ENCODE measurements at regions not wholly inside any gene's neighbourhood (a gene's known extent, or its start where the extent isn't known, plus 50 kb on each side); places are given as distances from the start of the nearest gene placed in this dataset.

DNA sequence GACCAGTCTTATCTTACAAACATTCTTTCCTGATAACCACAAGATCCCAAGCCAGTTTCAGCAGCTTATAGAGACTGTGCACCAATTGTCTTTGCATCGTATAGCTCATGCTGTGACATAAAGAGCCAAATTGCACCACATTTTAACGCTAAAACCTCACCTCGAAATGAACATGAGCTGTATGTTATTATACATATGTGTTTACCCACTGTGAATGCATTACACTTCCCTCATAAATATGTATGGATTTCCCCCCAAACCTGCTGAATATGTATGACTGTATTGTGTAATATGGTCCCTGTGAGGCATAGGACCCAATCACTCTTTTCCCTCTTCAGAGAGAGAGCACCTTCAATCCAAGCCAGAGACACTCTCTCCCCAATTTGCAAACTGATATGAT, 692.4 kb downstream of the NLGN4X start:
- H3K27ac ChIP-seq (ENCODE audit: low read depth, low read length) = no peak overlapping the region
- H3K4me1 ChIP-seq (ENCODE audit: insufficient read depth, low read length) = no peaks in the 10 kb centered on the region
- no peaks in the 10 kb centered on the region for H3K9me3 ChIP-seq (ENCODE audit: low read length)
- no peak overlapping the region for H3K4me3 ChIP-seq (ENCODE audit: low read depth in 1 of 2, low read length in 2 of 2)
- H3K27me3 ChIP-seq (ENCODE audit: control insufficient read depth in 1 of 2, insufficient read depth in 2 of 2, low read length in 2 of 2) = no peaks in the 10 kb centered on the region
- H3K9ac ChIP-seq (ENCODE audit: low read length) = no peak overlapping the region
- no peaks in the 10 kb centered on the region for H3K36me3 ChIP-seq (ENCODE audit: insufficient read depth, low read length)

DNA sequence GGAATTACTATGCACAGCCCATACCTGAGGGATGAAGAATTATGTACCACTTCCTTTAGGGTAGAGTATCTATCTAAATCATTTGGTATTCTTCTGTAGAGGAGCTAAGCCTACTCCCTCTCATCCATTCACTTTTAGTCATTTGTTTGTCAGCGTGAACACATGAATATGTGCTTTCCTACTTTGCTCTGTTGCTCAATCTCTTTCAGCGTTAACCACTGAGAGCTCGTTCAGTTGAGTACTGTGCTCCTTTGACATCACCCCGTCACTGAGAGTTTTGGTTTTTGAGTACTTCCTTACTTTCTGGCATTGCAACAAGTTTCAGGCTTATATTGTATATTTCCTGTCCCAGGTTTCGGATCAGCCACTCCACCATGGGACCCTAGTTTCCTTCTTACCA, 700.6 kb downstream of the NLGN4X start:
- Histone ChIP-seq H3K27me3 (ENCODE audit: control insufficient read depth in 1 of 2, insufficient read depth in 2 of 2, low read length in 2 of 2) (no peaks in the 10 kb centered on the region), H3K4me1 (ENCODE audit: insufficient read depth, low read length) (no peaks in the 10 kb centered on the region), H3K9me3 (ENCODE audit: low read length) (no peaks in the 10 kb centered on the region), H3K9ac (ENCODE audit: low read length) (no peak overlapping the region), H3K36me3 (ENCODE audit: insufficient read depth, low read length) (no peaks in the 10 kb centered on the region), H3K27ac (ENCODE audit: low read depth, low read length) (no peak overlapping the region), H3K4me3 (ENCODE audit: low read depth in 1 of 2, low read length in 2 of 2) (no peak overlapping the region)

DNA sequence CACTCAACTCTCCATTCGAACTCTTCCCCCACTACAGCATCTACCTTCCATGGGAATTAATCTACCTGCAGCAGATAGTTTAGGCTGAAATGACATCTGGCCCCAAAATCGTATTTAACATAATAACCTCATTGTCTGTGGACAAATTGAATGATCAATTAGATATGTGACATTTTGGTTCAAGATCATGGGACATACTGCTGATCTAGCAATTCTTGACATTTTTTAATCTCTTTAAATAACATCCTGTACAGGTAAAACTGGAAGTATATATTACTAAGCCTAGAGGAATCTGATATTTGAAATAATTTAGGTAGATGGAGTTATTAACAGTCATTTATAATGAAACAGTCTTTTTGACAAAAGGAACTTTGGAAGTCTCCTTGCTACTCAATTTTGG, 702.5 kb downstream of the NLGN4X start:
- Histone ChIP-seq H3K36me3 (ENCODE audit: insufficient read depth, low read length) (no peaks in the 10 kb centered on the region), H3K9ac (ENCODE audit: low read length) (no peak overlapping the region), H3K27ac (ENCODE audit: low read depth, low read length) (no peak overlapping the region), H3K4me1 (ENCODE audit: insufficient read depth, low read length) (no peaks in the 10 kb centered on the region), H3K27me3 (ENCODE audit: control insufficient read depth in 1 of 2, insufficient read depth in 2 of 2, low read length in 2 of 2) (no peaks in the 10 kb centered on the region), H3K9me3 (ENCODE audit: low read length) (no peaks in the 10 kb centered on the region), H3K4me3 (ENCODE audit: low read depth in 1 of 2, low read length in 2 of 2) (no peak overlapping the region)

DNA sequence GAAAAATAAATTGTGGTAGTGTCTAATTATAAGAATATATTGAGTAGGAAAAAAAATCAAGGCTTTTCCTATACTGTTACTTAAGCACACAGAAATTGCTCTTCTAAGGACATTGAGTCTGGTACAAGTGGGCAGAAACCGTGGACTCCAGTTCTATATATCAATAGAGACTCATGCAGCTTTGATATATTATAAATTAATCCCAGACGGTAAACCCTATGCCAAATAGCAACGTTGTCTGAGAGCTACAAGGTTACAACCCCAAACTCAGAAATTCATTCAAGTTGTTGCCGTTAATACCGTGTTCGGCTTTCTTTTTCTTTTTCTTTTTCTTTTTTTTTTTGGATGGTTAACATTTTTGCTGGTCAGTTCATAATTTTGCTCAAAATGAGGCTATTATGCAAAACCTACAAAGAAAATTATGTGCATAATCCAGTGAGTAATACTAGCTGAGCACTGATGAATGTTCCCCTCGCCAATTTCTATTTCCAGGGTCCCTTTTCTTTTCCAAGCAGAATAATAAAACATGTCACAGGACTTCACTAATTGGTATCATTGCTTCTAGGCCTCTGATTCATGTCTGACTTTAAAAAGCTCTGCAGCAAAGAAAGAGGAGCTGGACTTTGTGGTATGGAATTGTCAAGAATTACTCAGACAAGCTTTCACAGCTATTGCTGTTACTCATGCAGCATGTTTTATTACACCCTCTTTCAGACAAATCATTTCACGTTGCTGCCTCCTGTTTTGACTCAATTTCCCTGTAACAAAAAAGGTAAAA, 737.7 kb downstream of the NLGN4X start:
- Histone ChIP-seq H3K36me3 (ENCODE audit: insufficient read depth, low read length) (no peaks in the 10 kb centered on the region), H3K9me3 (ENCODE audit: low read length) (no peaks in the 10 kb centered on the region), H3K27ac (ENCODE audit: low read depth, low read length) (no peak overlapping the region), H3K4me1 (ENCODE audit: insufficient read depth, low read length) (no peaks in the 10 kb centered on the region), H3K9ac (ENCODE audit: low read length) (no peak overlapping the region), H3K4me3 (ENCODE audit: low read depth in 1 of 2, low read length in 2 of 2) (no peak overlapping the region), H3K27me3 (ENCODE audit: control insufficient read depth in 1 of 2, insufficient read depth in 2 of 2, low read length in 2 of 2) (no peaks in the 10 kb centered on the region)

DNA sequence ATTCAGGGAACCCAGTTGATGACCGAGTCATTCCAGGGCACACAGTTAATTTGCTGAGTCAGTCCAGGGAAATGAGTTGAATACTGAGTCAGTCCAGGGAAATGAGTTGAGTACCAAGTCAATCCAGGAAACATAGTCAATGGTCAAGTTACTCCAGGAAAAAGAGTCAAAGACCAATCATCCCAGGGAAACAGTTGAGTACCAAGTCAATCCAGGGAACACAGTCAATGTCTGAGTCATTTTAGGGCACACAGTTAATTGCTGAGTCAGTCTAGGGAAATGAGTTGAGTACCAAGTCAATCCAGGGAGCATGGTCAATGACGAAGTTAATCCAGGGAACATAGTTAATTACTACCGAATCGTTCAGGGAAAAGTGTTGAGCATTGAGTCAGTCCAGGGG, 754.4 kb downstream of the NLGN4X start:
- no peaks in the 10 kb centered on the region for H3K36me3 ChIP-seq (ENCODE audit: insufficient read depth, low read length)
- H3K27ac ChIP-seq (ENCODE audit: low read depth, low read length) = no peak overlapping the region
- no peak overlapping the region for H3K4me3 ChIP-seq (ENCODE audit: low read depth in 1 of 2, low read length in 2 of 2)
- no peaks in the 10 kb centered on the region for H3K9me3 ChIP-seq (ENCODE audit: low read length)
- no peaks in the 10 kb centered on the region for H3K4me1 ChIP-seq (ENCODE audit: insufficient read depth, low read length)
- H3K9ac ChIP-seq (ENCODE audit: low read length) = no peak overlapping the region
- H3K27me3 ChIP-seq (ENCODE audit: control insufficient read depth in 1 of 2, insufficient read depth in 2 of 2, low read length in 2 of 2) = no peaks in the 10 kb centered on the region

DNA sequence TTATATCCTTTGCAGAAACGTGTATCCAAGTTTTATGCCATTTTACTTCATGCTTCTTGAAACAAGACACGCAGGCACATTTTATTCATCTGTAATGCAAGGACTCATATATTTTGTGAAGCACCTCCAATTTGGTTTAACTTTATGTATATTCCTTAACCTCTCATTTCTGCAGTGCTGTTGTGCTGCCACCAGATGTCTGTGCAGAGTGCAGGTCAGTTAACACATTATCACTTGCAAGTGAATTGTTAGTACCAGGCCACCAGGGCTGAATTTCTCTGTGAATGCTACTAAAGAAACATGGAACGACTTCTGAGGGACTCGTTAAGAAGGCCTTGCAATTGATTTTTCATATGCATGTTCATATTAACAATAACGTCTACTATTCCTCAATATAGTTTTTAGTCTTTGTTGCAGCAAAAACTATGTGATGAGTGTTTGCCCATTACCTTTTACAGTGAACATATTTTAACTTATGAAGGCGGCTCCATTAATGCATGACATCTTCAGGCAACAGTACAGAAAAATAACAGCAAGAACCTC, 770.3 kb downstream of the NLGN4X start:
- Histone ChIP-seq H3K27ac (ENCODE audit: low read depth, low read length) (no peak overlapping the region), H3K36me3 (ENCODE audit: insufficient read depth, low read length) (no peaks in the 10 kb centered on the region), H3K9ac (ENCODE audit: low read length) (no peak overlapping the region)

DNA sequence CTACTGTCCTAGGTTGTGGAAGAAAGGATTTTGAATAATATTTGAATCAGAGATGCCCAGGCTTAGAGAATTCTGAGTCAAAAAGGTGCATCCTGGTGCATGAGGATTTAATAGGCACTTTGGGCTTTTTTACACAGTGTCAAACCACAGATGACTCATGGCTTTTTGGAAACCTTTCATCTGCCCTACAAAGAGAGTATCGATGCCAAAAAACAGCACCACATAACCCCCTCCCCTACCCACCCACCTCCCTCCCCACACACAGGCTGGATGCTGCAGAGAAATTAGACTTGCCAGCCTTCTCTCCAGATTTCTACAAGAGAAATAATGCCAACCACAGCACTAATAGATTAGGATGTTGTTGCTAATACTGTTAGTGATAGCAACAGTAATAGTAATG, 779.3 kb downstream of the NLGN4X start:
- Histone ChIP-seq H3K27me3 (ENCODE audit: control insufficient read depth in 1 of 2, insufficient read depth in 2 of 2, low read length in 2 of 2) (no peaks in the 10 kb centered on the region), H3K9me3 (ENCODE audit: low read length) (no peaks in the 10 kb centered on the region), H3K9ac (ENCODE audit: low read length) (no peak overlapping the region), H3K27ac (ENCODE audit: low read depth, low read length) (no peak overlapping the region), H3K4me3 (ENCODE audit: low read depth in 1 of 2, low read length in 2 of 2) (no peak overlapping the region), H3K4me1 (ENCODE audit: insufficient read depth, low read length) (no peaks in the 10 kb centered on the region), H3K36me3 (ENCODE audit: insufficient read depth, low read length) (no peaks in the 10 kb centered on the region)

More for the DNA sequence above, 770.3 kb downstream of the NLGN4X start:
- no peaks in the 10 kb centered on the region for H3K4me1 ChIP-seq (ENCODE audit: insufficient read depth, low read length)
- H3K27me3 ChIP-seq (ENCODE audit: control insufficient read depth in 1 of 2, insufficient read depth in 2 of 2, low read length in 2 of 2) = no peaks in the 10 kb centered on the region
- no peak overlapping the region for H3K4me3 ChIP-seq (ENCODE audit: low read depth in 1 of 2, low read length in 2 of 2)
- H3K9me3 ChIP-seq (ENCODE audit: low read length) = no peaks in the 10 kb centered on the region

DNA sequence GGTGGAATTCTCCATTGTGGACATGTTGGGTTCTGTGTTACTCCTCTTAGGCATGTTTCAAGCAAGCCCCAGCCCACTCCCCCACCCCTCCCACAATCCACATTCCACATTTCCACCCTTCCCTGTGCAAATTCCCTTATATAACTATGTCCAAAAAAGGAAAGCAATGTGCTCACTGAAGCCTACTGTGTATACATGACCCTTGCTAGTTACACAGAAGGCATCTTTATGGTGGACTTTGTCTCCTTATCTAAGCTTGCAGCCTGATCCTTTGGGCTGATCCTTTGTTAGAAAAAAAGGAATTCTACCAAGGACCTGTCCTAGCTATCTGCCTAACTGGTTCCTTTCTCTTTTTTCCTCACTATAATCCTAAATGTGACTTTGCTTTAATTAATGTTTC, 796.8 kb downstream of the NLGN4X start:
- H3K27me3 ChIP-seq (ENCODE audit: control insufficient read depth in 1 of 2, insufficient read depth in 2 of 2, low read length in 2 of 2) = no peaks in the 10 kb centered on the region

DNA sequence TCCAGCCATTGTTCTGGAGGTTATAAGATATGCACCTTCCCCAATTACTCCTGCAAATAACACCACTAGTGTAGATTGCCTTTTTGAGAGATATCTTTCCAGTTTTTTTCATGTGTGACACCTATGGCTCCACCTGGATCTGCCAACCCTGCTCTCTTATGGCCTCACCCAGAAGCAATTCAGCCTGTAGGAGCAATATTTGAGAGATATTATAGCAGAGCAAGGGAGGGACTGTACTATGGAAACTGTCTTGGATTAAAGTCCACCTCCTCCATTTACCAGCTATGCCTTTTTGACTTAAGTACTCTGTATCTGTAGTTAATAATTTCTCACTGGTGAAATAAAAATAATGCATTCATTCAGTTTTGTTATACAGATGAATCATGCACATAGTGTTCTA, 803.5 kb downstream of the NLGN4X start:
- H3K4me3 ChIP-seq (ENCODE audit: low read depth in 1 of 2, low read length in 2 of 2) = no peak overlapping the region
- no peak overlapping the region for H3K9ac ChIP-seq (ENCODE audit: low read length)
- no peaks in the 10 kb centered on the region for H3K4me1 ChIP-seq (ENCODE audit: insufficient read depth, low read length)
- H3K9me3 ChIP-seq (ENCODE audit: low read length) = no peaks in the 10 kb centered on the region
- H3K27ac ChIP-seq (ENCODE audit: low read depth, low read length) = no peak overlapping the region
- no peaks in the 10 kb centered on the region for H3K36me3 ChIP-seq (ENCODE audit: insufficient read depth, low read length)
- H3K27me3 ChIP-seq (ENCODE audit: control insufficient read depth in 1 of 2, insufficient read depth in 2 of 2, low read length in 2 of 2) = no peaks in the 10 kb centered on the region

More for the DNA sequence above, 796.8 kb downstream of the NLGN4X start:
- Histone ChIP-seq H3K4me1 (ENCODE audit: insufficient read depth, low read length) (no peaks in the 10 kb centered on the region), H3K4me3 (ENCODE audit: low read depth in 1 of 2, low read length in 2 of 2) (no peak overlapping the region), H3K9ac (ENCODE audit: low read length) (no peak overlapping the region), H3K36me3 (ENCODE audit: insufficient read depth, low read length) (no peaks in the 10 kb centered on the region), H3K27ac (ENCODE audit: low read depth, low read length) (no peak overlapping the region), H3K9me3 (ENCODE audit: low read length) (no peaks in the 10 kb centered on the region)

DNA sequence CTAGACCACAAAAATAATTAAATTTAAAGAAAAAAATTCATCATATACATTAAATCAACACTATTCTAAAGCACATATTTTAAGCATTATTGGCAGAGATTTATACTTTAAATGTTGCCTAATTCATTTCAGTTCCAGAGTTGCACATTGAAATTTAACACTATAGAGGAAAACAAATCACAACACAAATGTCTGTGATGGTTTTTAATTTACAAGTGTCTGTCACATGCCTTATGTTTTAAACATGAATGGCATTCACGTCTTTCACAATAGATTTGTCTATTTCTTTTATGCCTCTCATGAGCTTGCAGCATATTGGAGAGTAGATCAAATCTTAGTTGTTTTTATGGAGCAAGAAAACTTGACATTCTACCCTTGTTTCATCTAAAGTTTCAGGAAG, 811.3 kb downstream of the NLGN4X start:
- Histone ChIP-seq H3K9ac (ENCODE audit: low read length) (no peak overlapping the region), H3K36me3 (ENCODE audit: insufficient read depth, low read length) (no peaks in the 10 kb centered on the region), H3K4me1 (ENCODE audit: insufficient read depth, low read length) (no peaks in the 10 kb centered on the region), H3K27me3 (ENCODE audit: control insufficient read depth in 1 of 2, insufficient read depth in 2 of 2, low read length in 2 of 2) (no peaks in the 10 kb centered on the region), H3K4me3 (ENCODE audit: low read depth in 1 of 2, low read length in 2 of 2) (no peak overlapping the region), H3K9me3 (ENCODE audit: low read length) (no peaks in the 10 kb centered on the region), H3K27ac (ENCODE audit: low read depth, low read length) (no peak overlapping the region)

DNA sequence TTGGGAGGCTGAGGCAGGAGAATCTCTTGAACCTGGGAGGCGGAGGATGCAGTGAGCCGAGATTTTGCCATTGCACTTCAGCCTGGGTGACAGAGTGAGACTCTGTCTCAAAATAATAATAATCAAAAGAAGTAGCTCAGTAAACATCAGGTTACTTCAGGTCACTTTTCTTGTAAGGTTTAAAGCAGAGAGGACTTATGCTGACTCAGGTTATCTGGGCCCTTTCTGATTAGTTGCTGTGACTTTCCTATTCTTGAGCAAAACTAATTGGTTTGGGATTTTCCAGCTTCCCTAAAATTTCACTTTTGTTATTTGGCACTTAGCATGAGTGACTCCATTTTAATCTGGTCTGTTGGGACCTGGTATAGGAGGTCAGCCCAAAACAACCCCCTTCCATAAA, 812.9 kb downstream of the NLGN4X start:
- Histone ChIP-seq H3K4me1 (ENCODE audit: insufficient read depth, low read length) (no peaks in the 10 kb centered on the region), H3K36me3 (ENCODE audit: insufficient read depth, low read length) (no peaks in the 10 kb centered on the region), H3K4me3 (ENCODE audit: low read depth in 1 of 2, low read length in 2 of 2) (no peak overlapping the region), H3K27me3 (ENCODE audit: control insufficient read depth in 1 of 2, insufficient read depth in 2 of 2, low read length in 2 of 2) (no peaks in the 10 kb centered on the region), H3K9me3 (ENCODE audit: low read length) (no peaks in the 10 kb centered on the region), H3K27ac (ENCODE audit: low read depth, low read length) (no peak overlapping the region), H3K9ac (ENCODE audit: low read length) (no peak overlapping the region)

DNA sequence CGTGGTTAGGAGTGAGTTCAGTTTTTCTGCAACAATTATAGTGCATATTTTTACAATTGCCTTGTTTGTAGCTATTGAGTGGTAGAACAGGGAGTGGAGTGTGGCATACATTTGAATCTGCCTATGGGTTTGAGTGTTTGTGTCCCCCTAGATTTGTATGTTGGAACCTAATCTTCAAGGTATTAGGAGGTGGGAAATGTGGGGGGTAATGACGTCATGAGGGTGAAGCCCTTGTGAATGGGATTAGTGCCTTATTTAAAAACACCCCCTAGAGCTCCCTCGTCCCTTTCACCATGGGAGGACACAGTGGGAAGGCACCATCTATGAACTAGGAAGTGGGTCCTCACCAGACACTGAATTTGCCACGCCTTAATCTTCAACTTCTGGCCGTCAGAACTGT, 819.6 kb downstream of the NLGN4X start:
- Histone ChIP-seq H3K9ac (ENCODE audit: low read length) (no peak overlapping the region), H3K4me1 (ENCODE audit: insufficient read depth, low read length) (no peaks in the 10 kb centered on the region), H3K4me3 (ENCODE audit: low read depth in 1 of 2, low read length in 2 of 2) (no peak overlapping the region), H3K36me3 (ENCODE audit: insufficient read depth, low read length) (no peaks in the 10 kb centered on the region), H3K27ac (ENCODE audit: low read depth, low read length) (no peak overlapping the region), H3K9me3 (ENCODE audit: low read length) (no peaks in the 10 kb centered on the region), H3K27me3 (ENCODE audit: control insufficient read depth in 1 of 2, insufficient read depth in 2 of 2, low read length in 2 of 2) (no peaks in the 10 kb centered on the region)
